ENCODE measurements at regions not wholly inside any gene's neighbourhood (a gene's known extent, or its start where the extent isn't known, plus 50 kb on each side); places are given as distances from the start of the nearest gene placed in this dataset.

GRCh38 chr16:87200637-87201036 lies 116.6 kb downstream of the C16orf95 start:
- ChIA-PET CTCF (interaction anchor here (1.2 to 2.0 kb wide), 2 partner anchors 78 to 327 kb away, joined by 3 to 8 read pairs; no protein-coding TSS in a partner anchor), POLR2A (no interaction called here)
- Mint-ChIP-seq H3K4me3 (no peak overlapping the region), H3K27me3 (ENCODE audit: low read depth) (no peaks in the 10 kb centered on the region; the same call in 1 of the 2 replicates), H3K9me3 (peaks cover 12% of the 10 kb centered on the region), H3K36me3 (no peaks in the 10 kb centered on the region), H3K27ac (no peak overlapping the region), H3K4me1 (peaks cover 16% of the 10 kb centered on the region)
- TF ChIP-seq, protein P1, sequence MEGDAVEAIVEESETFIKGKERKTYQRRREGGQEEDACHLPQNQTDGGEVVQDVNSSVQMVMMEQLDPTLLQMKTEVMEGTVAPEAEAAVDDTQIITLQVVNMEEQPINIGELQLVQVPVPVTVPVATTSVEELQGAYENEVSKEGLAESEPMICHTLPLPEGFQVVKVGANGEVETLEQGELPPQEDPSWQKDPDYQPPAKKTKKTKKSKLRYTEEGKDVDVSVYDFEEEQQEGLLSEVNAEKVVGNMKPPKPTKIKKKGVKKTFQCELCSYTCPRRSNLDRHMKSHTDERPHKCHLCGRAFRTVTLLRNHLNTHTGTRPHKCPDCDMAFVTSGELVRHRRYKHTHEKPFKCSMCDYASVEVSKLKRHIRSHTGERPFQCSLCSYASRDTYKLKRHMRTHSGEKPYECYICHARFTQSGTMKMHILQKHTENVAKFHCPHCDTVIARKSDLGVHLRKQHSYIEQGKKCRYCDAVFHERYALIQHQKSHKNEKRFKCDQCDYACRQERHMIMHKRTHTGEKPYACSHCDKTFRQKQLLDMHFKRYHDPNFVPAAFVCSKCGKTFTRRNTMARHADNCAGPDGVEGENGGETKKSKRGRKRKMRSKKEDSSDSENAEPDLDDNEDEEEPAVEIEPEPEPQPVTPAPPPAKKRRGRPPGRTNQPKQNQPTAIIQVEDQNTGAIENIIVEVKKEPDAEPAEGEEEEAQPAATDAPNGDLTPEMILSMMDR (IDR thresholded peaks at IDR 0.05) = no peak
- TF ChIP-seq ZBTB21 (CRISPR knock-in tag; IDR thresholded peaks at IDR 0.05; ENCODE audit: borderline replicate concordance) = no peak
- ATAC-seq (no peak), DNase-seq (ENCODE audit: low spot score) (no peak)

DNA sequence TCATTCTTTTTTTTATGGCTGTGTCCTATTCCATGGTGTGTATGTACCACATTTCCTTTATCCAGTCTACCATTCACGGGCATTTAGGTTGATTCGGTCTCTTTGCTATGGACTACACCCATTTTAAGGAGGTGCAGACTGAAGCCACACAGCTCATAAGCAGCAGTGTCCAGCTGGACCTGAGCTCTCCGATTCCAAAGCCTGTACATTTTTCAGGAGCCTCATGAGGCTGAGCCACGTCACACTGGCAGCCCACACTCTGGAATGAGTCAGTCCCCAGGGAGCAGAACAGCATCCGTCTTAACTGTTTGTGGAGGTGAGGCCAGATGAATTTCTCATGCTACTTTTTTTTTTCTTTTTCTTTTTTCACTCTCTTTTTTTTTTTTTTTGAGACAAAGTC lies 116.1 kb downstream of the C16orf95 start:
- POLR2A ChIA-PET = interaction anchor here (0.7 kb wide), 1 partner anchor 33 kb away, joined by 4 read pairs; no protein-coding TSS in a partner anchor
- TF ChIP-seq RORB (CRISPR knock-in tag; IDR thresholded peaks at IDR 0.05) (no peak), CREB1 (CRISPR knock-in tag; IDR thresholded peaks at IDR 0.05) (no peak), ZNF263 (CRISPR knock-in tag; IDR thresholded peaks at IDR 0.05; ENCODE audit: low read depth) (no peak), TEAD4 (CRISPR knock-in tag; IDR thresholded peaks at IDR 0.05) (no peak), SP1 (CRISPR knock-in tag; conservative IDR thresholded peaks at IDR 0.05) (no peak), TEAD1 (CRISPR knock-in tag; IDR thresholded peaks at IDR 0.05) (no peak), NR1H2 (CRISPR knock-in tag; IDR thresholded peaks at IDR 0.05) (no peak), ZNF232 (CRISPR knock-in tag; IDR thresholded peaks at IDR 0.05) (no peak), ZNF138 (CRISPR knock-in tag; conservative IDR thresholded peaks at IDR 0.05) (no peak)
- TF ChIP-seq, protein P2, sequence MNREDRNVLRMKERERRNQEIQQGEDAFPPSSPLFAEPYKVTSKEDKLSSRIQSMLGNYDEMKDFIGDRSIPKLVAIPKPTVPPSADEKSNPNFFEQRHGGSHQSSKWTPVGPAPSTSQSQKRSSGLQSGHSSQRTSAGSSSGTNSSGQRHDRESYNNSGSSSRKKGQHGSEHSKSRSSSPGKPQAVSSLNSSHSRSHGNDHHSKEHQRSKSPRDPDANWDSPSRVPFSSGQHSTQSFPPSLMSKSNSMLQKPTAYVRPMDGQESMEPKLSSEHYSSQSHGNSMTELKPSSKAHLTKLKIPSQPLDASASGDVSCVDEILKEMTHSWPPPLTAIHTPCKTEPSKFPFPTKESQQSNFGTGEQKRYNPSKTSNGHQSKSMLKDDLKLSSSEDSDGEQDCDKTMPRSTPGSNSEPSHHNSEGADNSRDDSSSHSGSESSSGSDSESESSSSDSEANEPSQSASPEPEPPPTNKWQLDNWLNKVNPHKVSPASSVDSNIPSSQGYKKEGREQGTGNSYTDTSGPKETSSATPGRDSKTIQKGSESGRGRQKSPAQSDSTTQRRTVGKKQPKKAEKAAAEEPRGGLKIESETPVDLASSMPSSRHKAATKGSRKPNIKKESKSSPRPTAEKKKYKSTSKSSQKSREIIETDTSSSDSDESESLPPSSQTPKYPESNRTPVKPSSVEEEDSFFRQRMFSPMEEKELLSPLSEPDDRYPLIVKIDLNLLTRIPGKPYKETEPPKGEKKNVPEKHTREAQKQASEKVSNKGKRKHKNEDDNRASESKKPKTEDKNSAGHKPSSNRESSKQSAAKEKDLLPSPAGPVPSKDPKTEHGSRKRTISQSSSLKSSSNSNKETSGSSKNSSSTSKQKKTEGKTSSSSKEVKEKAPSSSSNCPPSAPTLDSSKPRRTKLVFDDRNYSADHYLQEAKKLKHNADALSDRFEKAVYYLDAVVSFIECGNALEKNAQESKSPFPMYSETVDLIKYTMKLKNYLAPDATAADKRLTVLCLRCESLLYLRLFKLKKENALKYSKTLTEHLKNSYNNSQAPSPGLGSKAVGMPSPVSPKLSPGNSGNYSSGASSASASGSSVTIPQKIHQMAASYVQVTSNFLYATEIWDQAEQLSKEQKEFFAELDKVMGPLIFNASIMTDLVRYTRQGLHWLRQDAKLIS (CRISPR knock-in tag; IDR thresholded peaks at IDR 0.05; ENCODE audit: borderline replicate concordance) = no peak
- TF ChIP-seq, protein P3, sequence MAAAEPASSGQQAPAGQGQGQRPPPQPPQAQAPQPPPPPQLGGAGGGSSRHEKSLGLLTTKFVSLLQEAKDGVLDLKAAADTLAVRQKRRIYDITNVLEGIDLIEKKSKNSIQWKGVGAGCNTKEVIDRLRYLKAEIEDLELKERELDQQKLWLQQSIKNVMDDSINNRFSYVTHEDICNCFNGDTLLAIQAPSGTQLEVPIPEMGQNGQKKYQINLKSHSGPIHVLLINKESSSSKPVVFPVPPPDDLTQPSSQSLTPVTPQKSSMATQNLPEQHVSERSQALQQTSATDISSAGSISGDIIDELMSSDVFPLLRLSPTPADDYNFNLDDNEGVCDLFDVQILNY (CRISPR knock-in tag; IDR thresholded peaks at IDR 0.05) = no peak

DNA sequence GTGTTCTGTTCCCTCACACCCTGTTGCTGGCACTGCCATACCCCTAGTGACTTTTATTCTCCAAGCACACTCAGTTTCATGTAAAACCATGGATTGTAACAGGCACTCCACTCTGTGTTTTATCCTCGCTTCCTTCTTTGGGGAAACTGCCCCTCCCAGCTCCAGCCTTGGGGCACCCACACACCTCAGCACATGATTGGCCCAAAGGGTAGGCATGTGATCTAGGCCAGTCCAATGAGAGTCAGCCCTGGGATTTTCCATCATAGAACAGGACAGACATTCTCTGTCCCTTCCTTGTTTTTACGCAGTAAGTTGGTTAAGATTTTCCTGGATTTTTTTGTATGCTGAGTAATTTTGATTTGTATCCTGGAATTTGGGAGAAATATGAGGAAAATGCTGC lies 115.4 kb downstream of the C16orf95 start:
- POLR2A ChIA-PET = interaction anchor here (0.7 kb wide), 1 partner anchor 32 kb away, joined by 4 read pairs; no protein-coding TSS in a partner anchor
- no peak overlapping the region for H3K27ac Mint-ChIP-seq

More for the DNA sequence above, 116.1 kb downstream of the C16orf95 start:
- no peak overlapping the region for H3K4me3 Mint-ChIP-seq
- H3K4me1 Mint-ChIP-seq = peaks cover 16% of the 10 kb centered on the region
- ATAC-seq (no peak), DNase-seq (ENCODE audit: low spot score) (no peak)
- H3K27ac Mint-ChIP-seq = no peak overlapping the region
- H3K27me3 Mint-ChIP-seq (ENCODE audit: low read depth) = no peaks in the 10 kb centered on the region; the same call in 1 of the 2 replicates
- CTCF ChIA-PET = interaction anchor here (1.2 to 3.2 kb wide), 3 partner anchors 33 to 327 kb away, joined by 3 to 16 read pairs (median 8); no protein-coding TSS in a partner anchor
- peaks cover 12% of the 10 kb centered on the region for H3K9me3 Mint-ChIP-seq
- no peaks in the 10 kb centered on the region for H3K36me3 Mint-ChIP-seq

More for the DNA sequence above, 115.4 kb downstream of the C16orf95 start:
- Mint-ChIP-seq H3K4me1 (peaks cover 16% of the 10 kb centered on the region), H3K36me3 (no peaks in the 10 kb centered on the region), H3K9me3 (peaks cover 10% of the 10 kb centered on the region), H3K4me3 (no peak overlapping the region), H3K27me3 (ENCODE audit: low read depth) (no peaks in the 10 kb centered on the region; the same call in 1 of the 2 replicates)
- DNase-seq (ENCODE audit: low spot score) (no peak), ATAC-seq (no peak)
- TF ChIP-seq, protein P4, sequence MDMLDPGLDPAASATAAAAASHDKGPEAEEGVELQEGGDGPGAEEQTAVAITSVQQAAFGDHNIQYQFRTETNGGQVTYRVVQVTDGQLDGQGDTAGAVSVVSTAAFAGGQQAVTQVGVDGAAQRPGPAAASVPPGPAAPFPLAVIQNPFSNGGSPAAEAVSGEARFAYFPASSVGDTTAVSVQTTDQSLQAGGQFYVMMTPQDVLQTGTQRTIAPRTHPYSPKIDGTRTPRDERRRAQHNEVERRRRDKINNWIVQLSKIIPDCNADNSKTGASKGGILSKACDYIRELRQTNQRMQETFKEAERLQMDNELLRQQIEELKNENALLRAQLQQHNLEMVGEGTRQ (CRISPR knock-in tag; IDR thresholded peaks at IDR 0.05) = peak; percentile 52
- no peak for TF ChIP-seq TEAD1 (CRISPR knock-in tag; IDR thresholded peaks at IDR 0.05)
- CTCF ChIA-PET = interaction anchor here (1.2 to 3.2 kb wide), 6 partner anchors 12 to 328 kb away, joined by 3 to 39 read pairs (median 12); no protein-coding TSS in a partner anchor
